PC-9 (cell line): ENCODE measurements at regions not wholly inside any gene's neighbourhood (a gene's known extent, or its start where the extent isn't known, plus 50 kb on each side); places are given as distances from the start of the nearest gene placed in this dataset.
"Not testable (repeated sequence)": the region's sequence is repeated elsewhere in the genome, so short reads cannot be mapped to it uniquely, and the experiment has no call there.

Experiments
- BruUV-seq: library from RNA; stranded (reverse); fragments of 400-500 nt; replicated peaks from 2 replicates; lab custom pipeline; 2021; lab: Mats Ljungman, UMichigan
- CTCF ChIA-PET: fragments of 300-600 bp; sonication (Branson Sonifier 250); formaldehyde crosslinking; loops from one replicate; lab custom pipeline; 2022; ENCODE audit warnings: antibody characterized with exemption; lab: Charles Lee
- POLR2A ChIA-PET: fragments of 300-600 bp; sonication (Branson Sonifier 250); formaldehyde crosslinking; loops from one replicate; lab custom pipeline; 2022; ENCODE audit warnings: antibody characterized with exemption; ENCODE audit not compliant: unreplicated experiment; lab: Charles Lee
- DNase-seq, 2 experiments: peaks; one replicate each; pipeline versions ENCODE4 v3.0.0 to v3.0.0-alpha.2; 2015 to 2022; ENCODE audit warnings: mixed read lengths in 1 of 2
- H2AFZ ChIP-seq: fragments of 200-600 bp; sonication (generic); 2 replicates; pipeline ENCODE4 v1.8.1; 2017; ENCODE audit warnings: antibody characterized with exemption
- H3F3A ChIP-seq: fragments of 200-600 bp; sonication (generic); 2 replicates; pipeline ENCODE4 v1.8.1; 2017; ENCODE audit warnings: antibody characterized with exemption, mild to moderate bottlenecking, low read depth; ENCODE audit not compliant: insufficient read depth
- H3K27ac ChIP-seq: fragments of 200-600 bp; sonication (generic); 2 replicates; pipeline ENCODE4 v1.6.1; 2016; ENCODE audit warnings: mixed run types
- H3K27me3 ChIP-seq: fragments of 200-600 bp; sonication (generic); 2 replicates; pipeline ENCODE4 v1.6.1; 2016; ENCODE audit warnings: low read depth, mixed run types; ENCODE audit not compliant: insufficient read depth
- H3K36me3 ChIP-seq: fragments of 200-600 bp; sonication (generic); 2 replicates; pipeline ENCODE4 v1.6.1; 2016; ENCODE audit warnings: low read depth, mixed run types
- H3K4me1 ChIP-seq: fragments of 200-600 bp; sonication (generic); replicated peaks from 2 replicates; pipeline ENCODE4 v1.6.1; 2016; ENCODE audit warnings: mixed run types; ENCODE audit not compliant: insufficient read depth
- H3K4me2 ChIP-seq: fragments of 200-600 bp; sonication (generic); 2 replicates; pipeline ENCODE4 v1.6.1; 2017; ENCODE audit warnings: mixed run types
- H3K4me3 ChIP-seq: fragments of 200-600 bp; sonication (generic); 2 replicates; pipeline ENCODE4 v1.6.1; 2016; ENCODE audit warnings: mixed run types
- H3K79me2 ChIP-seq: fragments of 200-600 bp; sonication (generic); 2 replicates; pipeline ENCODE4 v1.6.1; 2017; ENCODE audit warnings: low read depth, mixed run types
- H3K9me2 ChIP-seq: fragments of 200-600 bp; sonication (generic); 2 replicates; pipeline ENCODE4 v1.8.1; 2017; ENCODE audit warnings: mild to moderate bottlenecking; ENCODE audit not compliant: insufficient read depth
- H3K9me3 ChIP-seq: fragments of 200-600 bp; sonication (generic); 2 replicates; pipeline ENCODE4 v1.8.1; 2016; ENCODE audit warnings: low read depth; ENCODE audit not compliant: insufficient read depth
- H4K20me1 ChIP-seq: fragments of 200-600 bp; sonication (generic); 2 replicates; pipeline ENCODE4 v1.8.1; 2017; ENCODE audit not compliant: insufficient read depth
- EZH2 ChIP-seq: fragments of 200-600 bp; sonication (generic); IDR thresholded peaks from 2 replicates; pipeline ENCODE4 v1.8.0; 2017; ENCODE audit warnings: antibody characterized with exemption, low read depth
- intact Hi-C: fragments of 100-400 bp; cut with micrococcal nuclease; formaldehyde crosslinking; loops from one replicate; pipeline ENCODE4 v1.10.0; 2022; ENCODE audit not compliant: unreplicated experiment
- TF ChIP-seq, protein P1 (sequence below): fragments of 200-600 bp; sonication (generic); conservative IDR thresholded peaks from 2 replicates; pipeline ENCODE4 v1.6.1; 2017; ENCODE audit warnings: mixed run types, antibody characterized with exemption, mild to moderate bottlenecking, moderate library complexity

DNA sequence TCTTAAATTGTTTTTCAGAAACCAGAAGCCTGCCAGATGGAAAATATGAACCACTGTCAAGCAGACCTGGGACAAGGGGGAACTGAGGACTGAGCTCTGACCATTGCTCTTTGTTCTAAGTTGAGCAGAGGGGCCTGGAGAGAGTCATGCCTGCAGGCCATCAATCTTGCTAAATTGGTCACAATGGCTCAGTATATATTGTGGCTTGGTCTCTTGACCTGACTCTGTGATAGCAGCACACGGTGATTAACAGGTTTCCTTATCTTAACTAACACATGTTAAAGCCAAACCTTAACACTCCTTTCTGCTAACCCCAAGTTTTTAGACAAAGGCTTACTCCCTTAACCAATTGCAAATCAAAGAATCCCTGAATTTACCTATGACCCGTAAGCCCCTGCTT, 1281.2 kb upstream of the NUDT12 start:
- no peak overlapping the region for H3K27ac ChIP-seq
- no peak overlapping the region for H3K4me3 ChIP-seq
- no TSS peak for BruUV-seq
- no peak for TF ChIP-seq EZH2
- TF ChIP-seq, protein P1, sequence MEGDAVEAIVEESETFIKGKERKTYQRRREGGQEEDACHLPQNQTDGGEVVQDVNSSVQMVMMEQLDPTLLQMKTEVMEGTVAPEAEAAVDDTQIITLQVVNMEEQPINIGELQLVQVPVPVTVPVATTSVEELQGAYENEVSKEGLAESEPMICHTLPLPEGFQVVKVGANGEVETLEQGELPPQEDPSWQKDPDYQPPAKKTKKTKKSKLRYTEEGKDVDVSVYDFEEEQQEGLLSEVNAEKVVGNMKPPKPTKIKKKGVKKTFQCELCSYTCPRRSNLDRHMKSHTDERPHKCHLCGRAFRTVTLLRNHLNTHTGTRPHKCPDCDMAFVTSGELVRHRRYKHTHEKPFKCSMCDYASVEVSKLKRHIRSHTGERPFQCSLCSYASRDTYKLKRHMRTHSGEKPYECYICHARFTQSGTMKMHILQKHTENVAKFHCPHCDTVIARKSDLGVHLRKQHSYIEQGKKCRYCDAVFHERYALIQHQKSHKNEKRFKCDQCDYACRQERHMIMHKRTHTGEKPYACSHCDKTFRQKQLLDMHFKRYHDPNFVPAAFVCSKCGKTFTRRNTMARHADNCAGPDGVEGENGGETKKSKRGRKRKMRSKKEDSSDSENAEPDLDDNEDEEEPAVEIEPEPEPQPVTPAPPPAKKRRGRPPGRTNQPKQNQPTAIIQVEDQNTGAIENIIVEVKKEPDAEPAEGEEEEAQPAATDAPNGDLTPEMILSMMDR: no peak
- no peaks in the 10 kb centered on the region for H4K20me1 ChIP-seq
- ChIA-PET POLR2A (no interaction called here), CTCF (no interaction called here)
- no peak overlapping the region for H2AFZ ChIP-seq
- DNase-seq: no peak
- no peaks in the 10 kb centered on the region for H3K9me3 ChIP-seq
- no peaks in the 10 kb centered on the region for H3K79me2 ChIP-seq
- H3K9me2 ChIP-seq: no peaks in the 10 kb centered on the region; the same call in 1 of the 2 replicates
- no peak overlapping the region for H3K4me2 ChIP-seq
- no peaks in the 10 kb centered on the region for H3K27me3 ChIP-seq
- H3F3A ChIP-seq: no peaks in the 10 kb centered on the region
- H3K36me3 ChIP-seq: no peaks in the 10 kb centered on the region
- intact Hi-C loops: no loop called here
- no peaks in the 10 kb centered on the region for H3K4me1 ChIP-seq

DNA sequence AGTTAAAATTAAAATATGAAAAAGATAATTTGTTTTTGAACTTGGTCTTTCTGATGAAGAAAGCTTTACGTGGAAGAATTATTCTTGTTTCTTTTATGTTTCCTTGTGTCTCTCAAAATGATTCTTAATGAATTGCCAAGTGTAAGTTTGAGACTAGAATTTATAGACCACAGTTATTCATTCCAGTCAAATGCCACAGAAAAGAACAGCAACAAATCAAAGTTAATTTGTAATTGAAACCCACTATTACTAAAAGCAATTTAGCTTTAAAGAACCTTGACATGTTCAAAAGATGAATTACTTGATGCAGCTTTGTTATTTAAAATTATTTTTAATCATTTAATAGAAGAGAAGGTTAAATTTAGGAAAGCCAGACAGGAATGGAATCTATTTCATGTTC, 1277.7 kb upstream of the NUDT12 start:
- Histone ChIP-seq H2AFZ (no peak overlapping the region), H3F3A (no peaks in the 10 kb centered on the region), H3K79me2 (no peaks in the 10 kb centered on the region), H3K9me3 (no peaks in the 10 kb centered on the region), H4K20me1 (no peaks in the 10 kb centered on the region), H3K4me3 (no peak overlapping the region), H3K4me2 (no peak overlapping the region), H3K36me3 (no peaks in the 10 kb centered on the region), H3K4me1 (no peaks in the 10 kb centered on the region), H3K9me2 (no peaks in the 10 kb centered on the region; the same call in 1 of the 2 replicates), H3K27me3 (no peaks in the 10 kb centered on the region), H3K27ac (no peak overlapping the region)
- ChIA-PET POLR2A (no interaction called here), CTCF (no interaction called here)
- DNase-seq: no peak
- intact Hi-C loops: no loop called here
- BruUV-seq: no TSS peak
- TF ChIP-seq, protein P1: no peak

DNA sequence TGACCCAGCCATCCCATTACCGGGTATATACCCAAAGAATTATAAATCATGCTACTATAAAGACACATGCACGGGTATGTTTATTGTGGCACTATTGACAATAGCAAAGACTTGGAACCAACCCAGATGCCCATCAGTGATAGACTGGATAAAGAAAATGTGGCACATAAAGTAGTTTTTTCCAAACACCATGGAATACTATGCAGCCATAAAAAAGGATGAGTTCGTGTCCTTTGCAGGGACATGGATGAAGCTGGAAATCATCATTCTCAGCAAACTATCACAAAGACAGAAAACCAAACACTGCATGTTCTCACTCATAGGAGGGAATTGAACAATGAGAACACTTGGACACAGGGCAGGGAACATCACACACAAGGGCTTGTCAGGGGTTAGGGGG, 1268.9 kb upstream of the NUDT12 start:
- H3K4me3 ChIP-seq, DNase-seq, H3K27ac ChIP-seq, H3K79me2 ChIP-seq, H3K9me2 ChIP-seq, H3K36me3 ChIP-seq, H3F3A ChIP-seq, POLR2A ChIA-PET, BruUV-seq, H3K9me3 ChIP-seq, H4K20me1 ChIP-seq, H3K4me1 ChIP-seq, H3K27me3 ChIP-seq, CTCF ChIA-PET, intact Hi-C loops, H2AFZ ChIP-seq, H3K4me2 ChIP-seq: not testable (repeated sequence)

DNA sequence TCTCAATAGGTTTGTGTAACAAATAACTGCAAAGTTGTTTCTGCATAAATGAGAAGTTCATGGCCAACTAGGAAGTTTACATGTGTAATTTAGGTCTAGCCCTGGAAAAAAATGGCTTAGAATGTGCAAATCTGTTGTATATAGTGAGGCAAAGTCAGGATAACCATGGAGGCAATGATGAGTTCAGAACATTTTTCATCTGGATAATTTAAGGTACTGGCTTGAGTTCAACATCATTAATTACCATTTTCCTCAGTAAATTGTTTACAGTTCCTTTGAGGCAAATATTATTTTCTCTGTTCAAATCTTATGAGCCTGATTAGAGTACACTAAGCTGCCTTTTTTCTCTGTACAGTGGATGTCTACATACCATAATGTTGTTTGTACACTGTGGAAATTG, 1259.0 kb upstream of the NUDT12 start:
- Histone ChIP-seq H3K27me3 (no peaks in the 10 kb centered on the region), H3K27ac (no peak overlapping the region), H3K4me3 (no peak overlapping the region), H3K4me2 (no peak overlapping the region), H3F3A (no peaks in the 10 kb centered on the region), H3K9me3 (no peaks in the 10 kb centered on the region), H3K79me2 (no peaks in the 10 kb centered on the region), H3K36me3 (no peaks in the 10 kb centered on the region), H4K20me1 (no peaks in the 10 kb centered on the region), H3K9me2 (no peaks in the 10 kb centered on the region), H2AFZ (no peak overlapping the region), H3K4me1 (no peaks in the 10 kb centered on the region)
- intact Hi-C loops: no loop called here
- TF ChIP-seq, protein P1: no peak
- no peak for TF ChIP-seq EZH2
- no TSS peak for BruUV-seq
- DNase-seq: no peak
- CTCF ChIA-PET: no interaction called here
- POLR2A ChIA-PET: no interaction called here
